Left lung (tissue), 4 donors: ENCODE measurements at regions not wholly inside any gene's neighbourhood (a gene's known extent, or its start where the extent isn't known, plus 50 kb on each side); places are given as distances from the start of the nearest gene placed in this dataset.

ENCODE experiments used
- ATAC-seq: fragments of 200-7000 bp; cut with Tn5 transposase; one replicate; pipeline ENCODE4 v1.9.1; 2020; ENCODE audit warnings: moderate library complexity
- DNase-seq, 4 donors: peaks; one replicate each; pipeline ENCODE4 v3.0.0-alpha.2; 2013 to 2020
- H3K27ac ChIP-seq, 2 donors: fragments of 200-600 bp; sonication (generic) in 1 of 2; one replicate each; pipeline versions ENCODE4 v1.5.0 to v1.8.0; 2020 to 2021
- H3K27me3 ChIP-seq, 2 donors: fragments of 200-600 bp; sonication (generic) in 1 of 2; one replicate each; pipeline versions ENCODE4 v1.5.0 to v1.8.0; 2020 to 2021
- H3K36me3 ChIP-seq, 2 donors: fragments of 200-600 bp; sonication (generic) in 1 of 2; one replicate each; pipeline versions ENCODE4 v1.5.0 to v1.8.0; 2020 to 2021
- H3K4me1 ChIP-seq, 2 donors: fragments of 200-600 bp; one replicate each; pipeline ENCODE4 v1.8.0; 2021
- H3K4me3 ChIP-seq, 2 donors: fragments of 200-600 bp; sonication (generic) in 1 of 2; one replicate each; pipeline versions ENCODE4 v1.5.0 to v1.8.0; 2020 to 2021; ENCODE audit warnings: mild to moderate bottlenecking in 1 of 2
- H3K9me3 ChIP-seq, 2 donors: fragments of 200-600 bp; sonication (generic) in 1 of 2; one replicate each; pipeline versions ENCODE4 v1.5.0 to v1.8.0; 2020 to 2021
- intact Hi-C, 2 donors: fragments of 100-400 bp; cut with DNase I; formaldehyde crosslinking; loops; one replicate each; pipeline versions ENCODE4 v1.11.2 to v1.14.2; 2022
- TF ChIP-seq, protein P1 (sequence below), 2 donors: fragments of 200-600 bp; sonication (generic) in 1 of 2; IDR thresholded peaks; one replicate each; pipeline versions ENCODE4 v1.5.0 to v1.8.0; 2021; ENCODE audit warnings: antibody characterized with exemption in 2 of 2
- donor health status: DM: no; HTN: yes; CAD: no.
- donor health status: DM: no; HTN: no; CAD: no.

GRCh38 chr13:58043971-58044370 lies 412.4 kb downstream of the PCDH17 start:
- H3K4me1 ChIP-seq, result no peaks in the 10 kb centered on the region
- H3K36me3 ChIP-seq, result no peaks in the 10 kb centered on the region
- ATAC-seq (no peak), DNase-seq (no peak)
- H3K9me3 ChIP-seq, result no peaks in the 10 kb centered on the region
- intact Hi-C loops, result no loop called here
- H3K27me3 ChIP-seq, result no peaks in the 10 kb centered on the region
- H3K27ac ChIP-seq, result no peak overlapping the region
- H3K4me3 ChIP-seq, result no peak overlapping the region
- TF ChIP-seq, protein P1, sequence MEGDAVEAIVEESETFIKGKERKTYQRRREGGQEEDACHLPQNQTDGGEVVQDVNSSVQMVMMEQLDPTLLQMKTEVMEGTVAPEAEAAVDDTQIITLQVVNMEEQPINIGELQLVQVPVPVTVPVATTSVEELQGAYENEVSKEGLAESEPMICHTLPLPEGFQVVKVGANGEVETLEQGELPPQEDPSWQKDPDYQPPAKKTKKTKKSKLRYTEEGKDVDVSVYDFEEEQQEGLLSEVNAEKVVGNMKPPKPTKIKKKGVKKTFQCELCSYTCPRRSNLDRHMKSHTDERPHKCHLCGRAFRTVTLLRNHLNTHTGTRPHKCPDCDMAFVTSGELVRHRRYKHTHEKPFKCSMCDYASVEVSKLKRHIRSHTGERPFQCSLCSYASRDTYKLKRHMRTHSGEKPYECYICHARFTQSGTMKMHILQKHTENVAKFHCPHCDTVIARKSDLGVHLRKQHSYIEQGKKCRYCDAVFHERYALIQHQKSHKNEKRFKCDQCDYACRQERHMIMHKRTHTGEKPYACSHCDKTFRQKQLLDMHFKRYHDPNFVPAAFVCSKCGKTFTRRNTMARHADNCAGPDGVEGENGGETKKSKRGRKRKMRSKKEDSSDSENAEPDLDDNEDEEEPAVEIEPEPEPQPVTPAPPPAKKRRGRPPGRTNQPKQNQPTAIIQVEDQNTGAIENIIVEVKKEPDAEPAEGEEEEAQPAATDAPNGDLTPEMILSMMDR (IDR thresholded peaks at IDR 0.05), result no peak

DNA sequence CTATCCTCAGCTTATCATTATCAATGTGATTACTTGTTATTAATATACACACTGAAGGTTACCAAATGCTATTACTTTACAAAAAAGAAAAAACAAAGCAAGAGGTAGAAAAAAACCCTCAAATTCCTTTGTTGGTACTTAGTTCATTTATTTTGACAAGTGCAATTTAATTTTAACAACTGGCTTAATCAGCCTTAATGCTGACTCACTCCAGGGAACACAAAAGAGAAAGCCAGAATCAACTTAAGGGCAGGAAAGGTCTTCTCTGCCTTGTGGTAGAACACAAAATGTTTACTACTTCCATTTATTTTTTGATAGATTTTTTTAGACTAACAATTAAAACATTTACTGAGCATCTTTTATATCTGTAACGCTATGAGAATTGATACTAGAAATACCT lies 417.1 kb downstream of the PCDH17 start:
- Histone ChIP-seq H3K27ac (no peak overlapping the region), H3K27me3 (no peaks in the 10 kb centered on the region), H3K36me3 (no peaks in the 10 kb centered on the region), H3K4me3 (no peak overlapping the region), H3K9me3 (no peaks in the 10 kb centered on the region), H3K4me1 (no peaks in the 10 kb centered on the region)
- no peak for DNase-seq
- ATAC-seq, result no peak
- TF ChIP-seq, protein P1 (IDR thresholded peaks at IDR 0.05), result no peak
- intact Hi-C loops, result no loop called here

- ATAC-seq (no peak), DNase-seq (no peak)
- Histone ChIP-seq H3K27ac (no peak overlapping the region), H3K4me3 (no peak overlapping the region), H3K4me1 (no peaks in the 10 kb centered on the region), H3K27me3 (no peaks in the 10 kb centered on the region), H3K36me3 (no peaks in the 10 kb centered on the region), H3K9me3 (no peaks in the 10 kb centered on the region)
- TF ChIP-seq, protein P1 (IDR thresholded peaks at IDR 0.05), result no peak
- intact Hi-C loops, result no loop called here
Observed at GRCh38 chr13:58051396-58051795, 419.9 kb downstream of the PCDH17 start.

DNA sequence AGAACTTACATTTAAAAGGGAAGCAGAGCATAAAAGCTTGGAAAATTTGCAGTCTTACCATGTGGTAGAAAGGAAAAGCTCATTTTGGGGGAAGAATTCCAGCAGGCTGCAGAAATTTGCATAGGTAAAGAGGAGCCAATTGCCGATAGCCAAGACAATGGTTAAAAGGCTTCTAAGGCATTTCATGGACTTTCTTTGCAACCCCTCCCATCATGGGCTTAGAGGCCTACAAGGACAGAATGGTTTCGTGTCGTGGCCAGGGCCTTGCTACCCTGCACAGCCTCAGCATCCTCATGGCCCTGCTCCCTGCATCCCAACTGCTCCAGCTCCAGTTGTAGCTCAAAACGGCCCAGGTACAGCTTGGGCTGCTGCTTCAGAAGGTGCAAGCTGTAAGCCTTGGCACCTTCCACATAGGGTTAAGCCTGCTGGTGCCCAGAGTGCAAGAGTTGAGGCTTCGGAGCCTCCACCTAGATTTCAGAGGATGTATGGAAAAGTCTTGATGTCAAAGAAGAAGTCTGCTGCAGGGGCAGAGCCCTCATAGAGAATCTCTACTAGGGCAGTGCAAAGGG lies 420.3 kb downstream of the PCDH17 start:
- no peak for ATAC-seq
- no peak overlapping the region for H3K27ac ChIP-seq
- intact Hi-C loops, result no loop called here

DNA sequence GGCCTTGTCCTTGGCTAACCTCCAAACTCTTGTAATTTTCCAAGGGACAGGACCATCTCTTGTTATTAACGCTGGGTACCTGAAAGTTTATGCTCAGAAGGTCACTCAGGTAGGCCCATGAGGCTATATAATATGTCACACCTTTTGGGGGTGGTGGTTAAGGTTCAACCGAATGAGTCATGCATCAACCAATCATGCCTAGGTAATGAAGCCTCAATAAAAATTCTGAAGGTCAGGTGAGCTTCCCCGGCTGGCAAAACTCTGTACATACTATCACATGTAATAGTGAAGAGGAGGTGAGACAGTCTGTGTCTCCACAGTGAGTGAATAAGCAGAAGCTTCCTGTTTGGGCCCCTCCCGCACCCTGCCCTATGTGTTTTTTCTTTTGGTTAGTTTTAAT lies 424.9 kb downstream of the PCDH17 start:
- intact Hi-C loops, result no loop called here
- no peak for ATAC-seq
- no peak overlapping the region for H3K4me3 ChIP-seq
- H3K4me1 ChIP-seq, result no peaks in the 10 kb centered on the region
- no peaks in the 10 kb centered on the region for H3K9me3 ChIP-seq
- H3K36me3 ChIP-seq, result no peaks in the 10 kb centered on the region
- no peaks in the 10 kb centered on the region for H3K27me3 ChIP-seq
- DNase-seq, result no peak
- TF ChIP-seq, protein P1 (IDR thresholded peaks at IDR 0.05), result no peak
- H3K27ac ChIP-seq, result no peak overlapping the region

More for the DNA sequence above, 420.3 kb downstream of the PCDH17 start:
- TF ChIP-seq, protein P1 (IDR thresholded peaks at IDR 0.05), result no peak
- H3K36me3 ChIP-seq, result no peaks in the 10 kb centered on the region
- DNase-seq, result no peak
- H3K4me1 ChIP-seq, result no peaks in the 10 kb centered on the region
- no peaks in the 10 kb centered on the region for H3K27me3 ChIP-seq
- no peak overlapping the region for H3K4me3 ChIP-seq
- no peaks in the 10 kb centered on the region for H3K9me3 ChIP-seq
